ENCODE measurements at regions not wholly inside any gene's neighbourhood (a gene's known extent, or its start where the extent isn't known, plus 50 kb on each side); places are given as distances from the start of the nearest gene placed in this dataset.
A peak's percentile ranks its signal among the peaks of the same experiment; 100 is the strongest.

GRCh38 chr12:40511341-40511740, 180.9 kb upstream of the CNTN1 start:
- no peaks in the 10 kb centered on the region for H3K36me3 Mint-ChIP-seq
- no peaks in the 10 kb centered on the region for H3K4me1 Mint-ChIP-seq
- ATAC-seq: no peak
- no peak overlapping the region for H3K4me3 Mint-ChIP-seq
- no peak for DNase-seq (ENCODE audit: low spot score in 2 of 2)
- H3K9me3 Mint-ChIP-seq: peaks cover 2% of the 10 kb centered on the region
- no peak overlapping the region for H3K27ac Mint-ChIP-seq

- DNase-seq (ENCODE audit: low spot score in 2 of 2) (no peak), ATAC-seq (peak; percentile 42)
- Mint-ChIP-seq H3K27ac (no peak overlapping the region), H3K36me3 (no peaks in the 10 kb centered on the region), H3K4me3 (no peak overlapping the region), H3K9me3 (peaks cover 2% of the 10 kb centered on the region), H3K4me1 (no peaks in the 10 kb centered on the region)
These were observed 177.0 kb upstream of the CNTN1 start for GRCh38 chr12:40515041-40515816.

GRCh38 chr12:40522837-40523236, 169.4 kb upstream of the CNTN1 start:
- ATAC-seq (no peak), DNase-seq (ENCODE audit: low spot score in 2 of 2) (no peak)
- H3K4me1 Mint-ChIP-seq: no peaks in the 10 kb centered on the region
- no peak overlapping the region for H3K27ac Mint-ChIP-seq
- H3K9me3 Mint-ChIP-seq: no peaks in the 10 kb centered on the region
- H3K36me3 Mint-ChIP-seq: no peaks in the 10 kb centered on the region
- no peak overlapping the region for H3K4me3 Mint-ChIP-seq

- DNase-seq (ENCODE audit: low spot score in 2 of 2): no peak
- H3K4me1 Mint-ChIP-seq: no peaks in the 10 kb centered on the region
- no peak overlapping the region for H3K27ac Mint-ChIP-seq
- no peaks in the 10 kb centered on the region for H3K36me3 Mint-ChIP-seq
- H3K9me3 Mint-ChIP-seq: peaks cover 4% of the 10 kb centered on the region
- no peak for ATAC-seq
- H3K4me3 Mint-ChIP-seq: no peak overlapping the region
These were observed 167.2 kb upstream of the CNTN1 start for GRCh38 chr12:40525054-40525453.

GRCh38 chr12:40534828-40535227, 157.4 kb upstream of the CNTN1 start:
- DNase-seq (ENCODE audit: low spot score in 2 of 2): no peak
- Mint-ChIP-seq H3K9me3 (peaks cover 12% of the 10 kb centered on the region), H3K4me1 (no peaks in the 10 kb centered on the region), H3K27ac (no peak overlapping the region), H3K4me3 (no peak overlapping the region), H3K36me3 (no peaks in the 10 kb centered on the region)
- ATAC-seq: no peak

- Mint-ChIP-seq H3K36me3 (no peaks in the 10 kb centered on the region), H3K27ac (no peak overlapping the region), H3K4me3 (no peak overlapping the region), H3K9me3 (peaks cover 11% of the 10 kb centered on the region), H3K4me1 (no peaks in the 10 kb centered on the region)
- no peak for DNase-seq (ENCODE audit: low spot score in 2 of 2)
- no peak for ATAC-seq
These were observed 140.8 kb upstream of the CNTN1 start for GRCh38 chr12:40551466-40551865.

GRCh38 chr12:40552868-40553267, 139.4 kb upstream of the CNTN1 start:
- DNase-seq (ENCODE audit: low spot score in 2 of 2) (no peak), ATAC-seq (no peak)
- Mint-ChIP-seq H3K36me3 (no peaks in the 10 kb centered on the region), H3K27ac (no peak overlapping the region), H3K4me3 (no peak overlapping the region), H3K9me3 (peaks cover 11% of the 10 kb centered on the region), H3K4me1 (no peaks in the 10 kb centered on the region)

- Mint-ChIP-seq H3K4me1 (no peaks in the 10 kb centered on the region), H3K9me3 (peaks cover 8% of the 10 kb centered on the region), H3K4me3 (no peak overlapping the region), H3K36me3 (no peaks in the 10 kb centered on the region), H3K27ac (no peak overlapping the region)
- no peak for ATAC-seq
- DNase-seq (ENCODE audit: low spot score in 2 of 2): no peak
These were observed 134.3 kb upstream of the CNTN1 start for GRCh38 chr12:40557980-40558379.

- no peaks in the 10 kb centered on the region for H3K4me1 Mint-ChIP-seq
- peaks cover 9% of the 10 kb centered on the region for H3K9me3 Mint-ChIP-seq
- no peak for ATAC-seq
- no peaks in the 10 kb centered on the region for H3K36me3 Mint-ChIP-seq
- H3K27ac Mint-ChIP-seq: no peak overlapping the region
- H3K4me3 Mint-ChIP-seq: no peak overlapping the region
- DNase-seq (ENCODE audit: low spot score in 2 of 2): no peak
These were observed 132.4 kb upstream of the CNTN1 start for GRCh38 chr12:40559865-40560264.

- H3K9me3 Mint-ChIP-seq: peaks cover 9% of the 10 kb centered on the region
These were observed 131.4 kb upstream of the CNTN1 start for GRCh38 chr12:40560848-40561247.

GRCh38 chr12:40561395-40561966, 130.8 kb upstream of the CNTN1 start:
- Mint-ChIP-seq H3K4me1 (no peaks in the 10 kb centered on the region), H3K27ac (no peak overlapping the region), H3K4me3 (no peak overlapping the region), H3K9me3 (peaks cover 7% of the 10 kb centered on the region), H3K36me3 (no peaks in the 10 kb centered on the region)
- ATAC-seq (no peak), DNase-seq (ENCODE audit: low spot score in 2 of 2) (no peak)

More at GRCh38 chr12:40560848-40561247, 131.4 kb upstream of the CNTN1 start:
- no peak for DNase-seq (ENCODE audit: low spot score in 2 of 2)
- no peak for ATAC-seq
- H3K36me3 Mint-ChIP-seq: no peaks in the 10 kb centered on the region
- no peak overlapping the region for H3K27ac Mint-ChIP-seq
- H3K4me3 Mint-ChIP-seq: no peak overlapping the region
- no peaks in the 10 kb centered on the region for H3K4me1 Mint-ChIP-seq

- no peak for DNase-seq (ENCODE audit: low spot score in 2 of 2)
- Mint-ChIP-seq H3K4me1 (no peaks in the 10 kb centered on the region), H3K9me3 (peaks cover 7% of the 10 kb centered on the region), H3K27ac (no peak overlapping the region), H3K36me3 (no peaks in the 10 kb centered on the region), H3K4me3 (no peak overlapping the region)
- no peak for ATAC-seq
These were observed 127.1 kb upstream of the CNTN1 start for GRCh38 chr12:40565029-40565633.

GRCh38 chr12:40566271-40566670, 126.0 kb upstream of the CNTN1 start:
- peaks cover 11% of the 10 kb centered on the region for H3K9me3 Mint-ChIP-seq
- no peak for ATAC-seq

GRCh38 chr12:40569626-40570179, 122.5 kb upstream of the CNTN1 start:
- no peak overlapping the region for H3K4me3 Mint-ChIP-seq
- H3K4me1 Mint-ChIP-seq: no peaks in the 10 kb centered on the region
- peaks cover 14% of the 10 kb centered on the region for H3K9me3 Mint-ChIP-seq
- H3K27ac Mint-ChIP-seq: no peak overlapping the region
- DNase-seq (ENCODE audit: low spot score in 2 of 2) (no peak), ATAC-seq (no peak)
- no peaks in the 10 kb centered on the region for H3K36me3 Mint-ChIP-seq

More at GRCh38 chr12:40566271-40566670, 126.0 kb upstream of the CNTN1 start:
- Mint-ChIP-seq H3K27ac (no peak overlapping the region), H3K36me3 (no peaks in the 10 kb centered on the region), H3K4me1 (no peaks in the 10 kb centered on the region), H3K4me3 (no peak overlapping the region)
- DNase-seq (ENCODE audit: low spot score in 2 of 2): no peak

- no peak overlapping the region for H3K4me3 Mint-ChIP-seq
- H3K4me1 Mint-ChIP-seq: no peaks in the 10 kb centered on the region
- no peak overlapping the region for H3K27ac Mint-ChIP-seq
- DNase-seq (ENCODE audit: low spot score in 2 of 2) (no peak), ATAC-seq (no peak)
- H3K36me3 Mint-ChIP-seq: no peaks in the 10 kb centered on the region
- peaks cover 13% of the 10 kb centered on the region for H3K9me3 Mint-ChIP-seq
These were observed 119.2 kb upstream of the CNTN1 start for GRCh38 chr12:40573024-40573423.

- no peak overlapping the region for H3K4me3 Mint-ChIP-seq
- no peak overlapping the region for H3K27ac Mint-ChIP-seq
- no peaks in the 10 kb centered on the region for H3K4me1 Mint-ChIP-seq
- H3K9me3 Mint-ChIP-seq: peaks cover 16% of the 10 kb centered on the region
- H3K36me3 Mint-ChIP-seq: no peaks in the 10 kb centered on the region
- no peak for ATAC-seq
- DNase-seq (ENCODE audit: low spot score in 2 of 2): no peak
These were observed 116.3 kb upstream of the CNTN1 start for GRCh38 chr12:40575987-40576386.
